Pancreas (tissue), 10 donors: ENCODE measurements at regions not wholly inside any gene's neighbourhood (a gene's known extent, or its start where the extent isn't known, plus 50 kb on each side); places are given as distances from the start of the nearest gene placed in this dataset.

Source experiments
- ATAC-seq, 4 donors: fragments of 200-7000 bp; cut with Tn5 transposase; one replicate each; pipeline versions ENCODE4 v1.8.0 to v1.9.1; 2020; ENCODE audit warnings: mild to moderate bottlenecking in 4 of 4, moderate library complexity in 4 of 4
- DNase-seq, 6 donors: peaks; one replicate each; pipeline ENCODE4 v3.0.0-alpha.2; 2020
- FAIRE-seq: peaks from 2 replicates; lab custom pipeline; 2012; peaks lifted over from hg19 to GRCh38; lab: Jason Lieb, UNC
- H3K27ac ChIP-seq, 4 donors: fragments of 200-600 bp; sonication (generic); 1 replicate in 3 of 4; 2 replicates in 1 of 4; pipeline versions ENCODE4 v1.5.0 to v1.8.0; 2020
- H3K27me3 ChIP-seq, 4 donors: fragments of 200-600 bp; one replicate each; pipeline ENCODE4 v1.8.0; 2021
- H3K36me3 ChIP-seq, 3 donors: fragments of 200-600 bp; sonication (generic) in 1 of 3; one replicate each; pipeline versions ENCODE4 v1.5.0 to v1.8.0; 2020 to 2021
- H3K4me1 ChIP-seq, 3 donors: fragments of 200-600 bp; one replicate each; pipeline ENCODE4 v1.8.0; 2021
- H3K4me3 ChIP-seq, 4 donors: fragments of 200-600 bp; sonication (generic) in 2 of 4; one replicate each; pipeline versions ENCODE4 v1.5.0 to v1.8.0; 2020 to 2021
- H3K9me3 ChIP-seq, 4 donors: fragments of 200-600 bp; one replicate each; pipeline ENCODE4 v1.8.0; 2021
- WGBS, 2 donors: extraction: QIAGEN DNeasy Blood & Tissue Kit; methylation state at CpG; one replicate each; pipeline ENCODE4 v1.1.7; 2013; 5-methylcytosine and 5-hydroxymethylcytosine counted together
- intact Hi-C, 3 donors: fragments of 100-400 bp; cut with DNase I; formaldehyde crosslinking; loops; one replicate each; pipeline versions ENCODE4 v1.11.1 to v1.14.2; 2022
- TF ChIP-seq, protein P1 (sequence below), 4 donors: fragments of 200-600 bp; sonication (generic) in 3 of 4; IDR thresholded peaks; one replicate each; pipeline versions ENCODE4 v1.5.0 to v1.8.0; 2021; ENCODE audit warnings: antibody characterized with exemption in 4 of 4
- donor health status: healthy with polysubstance abuse.
- donor health status: DM: no; HTN: no; CAD: no; lungs with moderate emphysema.
- donor health status: DM: no; HTN: no; CAD: no.
- donor health status: control.
- donor health status: control.
- donor health status: Bipolar disorder and iron deficiency.
- donor health status: DM: yes; HTN: yes; CAD: no.
- donor health status: DM: no; HTN: no; CAD: no.
- donor health status: DM: no; HTN: no; CAD: no.
- donor health status: DM: yes; HTN: yes; CAD: no.

- Histone ChIP-seq H3K4me3 (no peak overlapping the region), H3K27me3 (no peaks in the 10 kb centered on the region), H3K9me3 (peaks cover 0 to 10% (median 0%) of the 10 kb centered on the region in 4 donors), H3K4me1 (no peaks in the 10 kb centered on the region), H3K36me3 (no peaks in the 10 kb centered on the region), H3K27ac (no peak overlapping the region)
- no peak for ATAC-seq
- intact Hi-C loops, result no loop called here
- no peak for DNase-seq
- FAIRE-seq, result no peak
- TF ChIP-seq, protein P1, sequence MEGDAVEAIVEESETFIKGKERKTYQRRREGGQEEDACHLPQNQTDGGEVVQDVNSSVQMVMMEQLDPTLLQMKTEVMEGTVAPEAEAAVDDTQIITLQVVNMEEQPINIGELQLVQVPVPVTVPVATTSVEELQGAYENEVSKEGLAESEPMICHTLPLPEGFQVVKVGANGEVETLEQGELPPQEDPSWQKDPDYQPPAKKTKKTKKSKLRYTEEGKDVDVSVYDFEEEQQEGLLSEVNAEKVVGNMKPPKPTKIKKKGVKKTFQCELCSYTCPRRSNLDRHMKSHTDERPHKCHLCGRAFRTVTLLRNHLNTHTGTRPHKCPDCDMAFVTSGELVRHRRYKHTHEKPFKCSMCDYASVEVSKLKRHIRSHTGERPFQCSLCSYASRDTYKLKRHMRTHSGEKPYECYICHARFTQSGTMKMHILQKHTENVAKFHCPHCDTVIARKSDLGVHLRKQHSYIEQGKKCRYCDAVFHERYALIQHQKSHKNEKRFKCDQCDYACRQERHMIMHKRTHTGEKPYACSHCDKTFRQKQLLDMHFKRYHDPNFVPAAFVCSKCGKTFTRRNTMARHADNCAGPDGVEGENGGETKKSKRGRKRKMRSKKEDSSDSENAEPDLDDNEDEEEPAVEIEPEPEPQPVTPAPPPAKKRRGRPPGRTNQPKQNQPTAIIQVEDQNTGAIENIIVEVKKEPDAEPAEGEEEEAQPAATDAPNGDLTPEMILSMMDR (IDR thresholded peaks at IDR 0.05), result no peak
These were observed 60.1 kb upstream of the ASXL3 start for GRCh38 chr18:33517950-33518349.

GRCh38 chr18:33513027-33513426, 65.0 kb upstream of the ASXL3 start:
- Histone ChIP-seq H3K27ac (no peak overlapping the region), H3K4me3 (no peak overlapping the region), H3K4me1 (no peaks in the 10 kb centered on the region), H3K9me3 (peaks cover 0 to 3% (median 0%) of the 10 kb centered on the region in 4 donors), H3K27me3 (no peaks in the 10 kb centered on the region), H3K36me3 (no peaks in the 10 kb centered on the region)
- intact Hi-C loops, result no loop called here
- TF ChIP-seq, protein P1 (IDR thresholded peaks at IDR 0.05), result no peak
- ATAC-seq (no peak), DNase-seq (no peak), FAIRE-seq (no peak)

- no peak for ATAC-seq
- Histone ChIP-seq H3K27ac (no peak overlapping the region), H3K4me1 (no peaks in the 10 kb centered on the region), H3K36me3 (no peaks in the 10 kb centered on the region), H3K4me3 (no peak overlapping the region), H3K9me3 (no peaks in the 10 kb centered on the region), H3K27me3 (no peaks in the 10 kb centered on the region)
- DNase-seq, result no peak
- 42 to 59% methylated on average over 1 of the region's 1 CpG for WGBS, 2 donors
- TF ChIP-seq, protein P1 (IDR thresholded peaks at IDR 0.05), result no peak
- no peak for FAIRE-seq
- intact Hi-C loops, result no loop called here
These were observed 66.5 kb upstream of the CCDC178 start for GRCh38 chr18:33507019-33507418.

DNA sequence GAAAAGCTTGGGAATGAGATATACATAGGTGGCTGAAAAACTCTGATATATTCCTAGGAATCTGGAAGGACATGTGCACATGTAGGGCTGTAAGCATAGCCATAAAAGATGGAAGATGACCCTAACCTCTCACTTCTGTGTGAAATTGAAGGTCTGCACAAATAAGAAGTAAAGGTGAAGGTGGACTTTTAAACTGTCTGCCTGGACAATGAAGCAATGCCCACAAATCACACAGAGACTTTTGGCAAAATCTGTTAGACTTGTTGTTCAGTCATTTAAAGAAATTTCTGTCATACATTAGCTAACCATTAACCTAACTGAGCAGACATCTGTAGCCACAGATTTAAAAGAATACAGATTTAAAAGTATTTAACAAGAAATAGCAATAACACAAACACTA, 65.3 kb upstream of the CCDC178 start:
- ATAC-seq, result no peak
- no peak for FAIRE-seq
- Histone ChIP-seq H3K36me3 (no peaks in the 10 kb centered on the region), H3K4me3 (no peak overlapping the region), H3K27ac (no peak overlapping the region), H3K9me3 (no peaks in the 10 kb centered on the region), H3K27me3 (no peaks in the 10 kb centered on the region), H3K4me1 (no peaks in the 10 kb centered on the region)
- DNase-seq, result no peak
- intact Hi-C loops, result no loop called here
- TF ChIP-seq, protein P1 (IDR thresholded peaks at IDR 0.05), result no peak

- H3K4me3 ChIP-seq, result no peak overlapping the region
- WGBS, 2 donors, result 38 to 45% methylated on average over 2 of the region's 2 CpGs
- FAIRE-seq, result no peak
These were observed 64.8 kb upstream of the CCDC178 start for GRCh38 chr18:33505297-33505696.

More at GRCh38 chr18:33505297-33505696, 64.8 kb upstream of the CCDC178 start:
- Histone ChIP-seq H3K27me3 (no peaks in the 10 kb centered on the region), H3K36me3 (no peaks in the 10 kb centered on the region), H3K27ac (no peak overlapping the region), H3K9me3 (no peaks in the 10 kb centered on the region), H3K4me1 (no peaks in the 10 kb centered on the region)
- intact Hi-C loops, result no loop called here
- TF ChIP-seq, protein P1 (IDR thresholded peaks at IDR 0.05), result no peak
- ATAC-seq, result no peak
- no peak for DNase-seq
